ENCODE measurements at regions not wholly inside any gene's neighbourhood (a gene's known extent, or its start where the extent isn't known, plus 50 kb on each side); places are given as distances from the start of the nearest gene placed in this dataset.
"Not testable (repeated sequence)": the region's sequence is repeated elsewhere in the genome, so short reads cannot be mapped to it uniquely, and the experiment has no call there.

DNA sequence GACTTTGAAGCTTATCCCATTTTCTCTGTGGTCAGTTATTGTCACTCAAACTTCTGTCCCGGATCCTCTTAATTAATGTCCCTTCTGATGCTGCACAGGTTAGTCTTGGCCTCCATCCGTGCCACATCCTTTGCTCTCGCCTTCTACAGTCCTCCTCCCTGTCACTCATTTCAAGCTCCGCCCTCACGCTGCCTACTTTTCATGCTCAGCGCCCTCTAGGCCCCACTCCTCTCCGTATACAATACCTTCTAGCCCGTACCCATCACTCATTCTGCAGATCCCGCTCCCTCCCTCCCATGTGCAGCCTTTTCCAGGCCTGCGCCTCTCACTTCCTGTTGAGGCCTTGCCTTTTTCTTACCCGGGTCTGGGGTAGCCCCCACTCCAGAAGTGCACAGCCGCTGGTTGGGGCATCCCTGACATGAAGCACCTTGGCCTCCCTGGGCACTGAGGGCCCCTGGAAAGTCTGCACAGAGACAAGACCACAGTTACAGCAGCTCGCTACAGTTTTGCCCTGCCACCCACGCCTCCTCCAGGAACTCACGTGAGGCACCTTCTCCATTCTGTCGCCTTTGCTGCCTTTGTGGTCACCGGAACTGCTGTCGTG is 88.5 kb upstream of the SLC25A48 start:
- no peak for TF ChIP-seq CTCF (IDR thresholded peaks at IDR 0.05; ENCODE audit: unreplicated experiment in 3 of 3)
- Mint-ChIP-seq H3K4me1 (peaks cover 14% of the 10 kb centered on the region), H3K27me3 (ENCODE audit: low read depth) (peaks cover 5% of the 10 kb centered on the region), H3K4me3 (no peak overlapping the region), H3K27ac (peak overlapping the region in 2 of 3 experiments; percentile 69 to 85), H3K9me3 (peaks cover 14% of the 10 kb centered on the region), H3K36me3 (ENCODE audit: low read depth) (peaks cover 4% of the 10 kb centered on the region)

- peak overlapping the region in 1 of 3 experiments; percentile 1 for H3K4me3 Mint-ChIP-seq
- TF ChIP-seq CTCF (IDR thresholded peaks at IDR 0.05; ENCODE audit: unreplicated experiment in 3 of 3): no peak
- H3K4me1 Mint-ChIP-seq: peaks cover 32% of the 10 kb centered on the region
- peaks cover 14% of the 10 kb centered on the region for H3K9me3 Mint-ChIP-seq
- H3K27me3 Mint-ChIP-seq (ENCODE audit: low read depth): peaks cover 8% of the 10 kb centered on the region
- peaks cover 4% of the 10 kb centered on the region for H3K36me3 Mint-ChIP-seq (ENCODE audit: low read depth)
- peak overlapping the region; percentile 82 to 94 (median 87) for H3K27ac Mint-ChIP-seq
Measured at GRCh38 chr5:135743705-135744411, 90.6 kb upstream of the SLC25A48 start.

- Mint-ChIP-seq H3K4me1 (peaks cover 32% of the 10 kb centered on the region), H3K27ac (peak overlapping the region; percentile 82 to 94 (median 87)), H3K4me3 (no peak overlapping the region), H3K9me3 (peaks cover 14% of the 10 kb centered on the region), H3K36me3 (ENCODE audit: low read depth) (peaks cover 4% of the 10 kb centered on the region), H3K27me3 (ENCODE audit: low read depth) (peaks cover 13% of the 10 kb centered on the region)
- TF ChIP-seq CTCF (IDR thresholded peaks at IDR 0.05; ENCODE audit: unreplicated experiment in 3 of 3): no peak
Measured at GRCh38 chr5:135743181-135743580, 91.3 kb upstream of the SLC25A48 start.

GRCh38 chr5:135742240-135742639 is 92.2 kb upstream of the SLC25A48 start:
- H3K27me3 Mint-ChIP-seq (ENCODE audit: low read depth): peaks cover 18% of the 10 kb centered on the region
- H3K36me3 Mint-ChIP-seq (ENCODE audit: low read depth); H3K4me3 Mint-ChIP-seq: not testable (repeated sequence)
- H3K9me3 Mint-ChIP-seq: peaks cover 14% of the 10 kb centered on the region
- H3K4me1 Mint-ChIP-seq: peaks cover 36% of the 10 kb centered on the region
- H3K27ac Mint-ChIP-seq: peak overlapping the region in 2 of 3 experiments; percentile 42 to 75

- no peak for TF ChIP-seq CTCF (IDR thresholded peaks at IDR 0.05; ENCODE audit: unreplicated experiment in 3 of 3)
- Mint-ChIP-seq H3K27me3 (ENCODE audit: low read depth) (peaks cover 25% of the 10 kb centered on the region), H3K4me1 (peaks cover 36% of the 10 kb centered on the region), H3K4me3 (no peak overlapping the region), H3K36me3 (ENCODE audit: low read depth) (no peaks in the 10 kb centered on the region), H3K9me3 (peaks cover 6% of the 10 kb centered on the region), H3K27ac (peak overlapping the region; percentile 86 to 97 (median 96))
Measured at GRCh38 chr5:135741040-135741439, 93.4 kb upstream of the SLC25A48 start.

DNA sequence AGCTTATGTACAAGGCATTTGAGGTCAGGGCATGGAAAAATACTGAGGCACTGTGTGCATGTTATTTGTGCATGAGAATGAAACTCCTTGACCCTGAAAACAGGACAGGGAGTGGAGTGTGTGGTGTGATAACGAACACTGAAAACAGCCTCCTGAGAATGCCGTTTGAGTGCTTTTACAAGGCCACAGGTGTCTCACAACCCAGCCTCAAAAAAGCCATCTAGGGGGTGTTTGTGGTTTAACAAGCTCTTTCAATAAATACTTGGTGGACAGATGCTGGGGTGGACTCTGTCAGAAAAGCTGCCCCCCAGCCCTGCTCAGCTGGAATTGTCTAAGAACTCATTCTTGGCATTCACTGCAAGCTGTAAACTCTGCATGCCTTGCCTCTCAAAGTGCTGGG is 94.0 kb upstream of the SLC25A48 start:
- TF ChIP-seq CTCF (IDR thresholded peaks at IDR 0.05; ENCODE audit: unreplicated experiment in 3 of 3): no peak
- Mint-ChIP-seq H3K36me3 (ENCODE audit: low read depth) (no peaks in the 10 kb centered on the region), H3K27ac (peak overlapping the region; percentile 86 to 97 (median 96)), H3K9me3 (peaks cover under 1% of the 10 kb centered on the region), H3K4me1 (peaks cover 36% of the 10 kb centered on the region), H3K4me3 (no peak overlapping the region), H3K27me3 (ENCODE audit: low read depth) (peaks cover 31% of the 10 kb centered on the region)

Data from nephron (organoid).